SK-N-SH (cell line): ENCODE measurements at regions not wholly inside any gene's neighbourhood (a gene's known extent, or its start where the extent isn't known, plus 50 kb on each side); places are given as distances from the start of the nearest gene placed in this dataset.

Experiments
- CTCF ChIA-PET: fragments of 300-600, 350-600 bp; formaldehyde crosslinking; extraction: SDS; loops from one replicate; lab custom pipeline; 2021; lab: Yijun Ruan, JAX
- POLR2A ChIA-PET: fragments of 350-600 bp; sonication (Branson Sonifier 250); formaldehyde crosslinking; extraction: SDS; loops from one replicate; lab custom pipeline; 2020; ENCODE audit warnings: antibody characterized with exemption, inconsistent platforms; lab: Yijun Ruan, JAX
- DNase-seq: peaks from one replicate; pipeline ENCODE4 v3.0.0; 2012
- H2AFZ ChIP-seq: fragments of 200-600 bp; sonication (generic); 2 replicates; pipeline ENCODE4 v1.8.1; 2016; ENCODE audit warnings: antibody characterized with exemption, mild to moderate bottlenecking, low read depth
- H3F3A ChIP-seq: fragments of 200-600 bp; sonication (generic); replicated peaks from 2 replicates; pipeline ENCODE3; 2016; ENCODE audit warnings: antibody characterized with exemption, mild to moderate bottlenecking; ENCODE audit not compliant: insufficient read depth
- H3K27ac ChIP-seq, 2 experiments: fragments of 200-500 bp in 1 of 2; fragments of 200-600 bp in 1 of 2; sonication (Bioruptor generic) in 1 of 2; sonication (generic), shearing (Covaris generic) in 1 of 2; 2 replicates each; pipeline versions ENCODE4 v1.5.1 to v1.6.1; 2014 to 2016; ENCODE audit warnings: low read depth in 2 of 2, inconsistent platforms in 1 of 2, low read length in 1 of 2, mild to moderate bottlenecking in 1 of 2, mixed read lengths in 1 of 2
- H3K27me3 ChIP-seq: fragments of 200-600 bp; sonication (generic), shearing (Covaris generic); 2 replicates; pipeline ENCODE4 v1.6.1; 2016; ENCODE audit warnings: mixed run types; ENCODE audit not compliant: insufficient read depth
- H3K36me3 ChIP-seq, 2 experiments: fragments of 200-500 bp in 1 of 2; fragments of 200-600 bp in 1 of 2; sonication (Bioruptor generic) in 1 of 2; sonication (generic) in 1 of 2; replicated peaks in 1 of 2; 2 replicates each; pipeline versions ENCODE3 to v1.5.1; 2014 to 2016; ENCODE audit warnings: low read length in 1 of 2, mild to moderate bottlenecking in 1 of 2; ENCODE audit not compliant: insufficient read depth in 2 of 2, control insufficient read depth in 1 of 2
- H3K4me1 ChIP-seq, 2 experiments: fragments of 200-500 bp in 1 of 2; fragments of 200-600 bp in 1 of 2; sonication (Bioruptor generic) in 1 of 2; sonication (generic), shearing (Covaris generic) in 1 of 2; 2 replicates each; pipeline versions ENCODE4 v1.5.1 to v1.6.1; 2014 to 2016; ENCODE audit warnings: low read depth in 1 of 2, low read length in 1 of 2, mixed run types in 1 of 2; ENCODE audit not compliant: insufficient read depth in 2 of 2, control insufficient read depth in 1 of 2
- H3K4me2 ChIP-seq: fragments of 200-600 bp; sonication (generic), shearing (Covaris generic); 2 replicates; pipeline ENCODE4 v1.6.1; 2017; ENCODE audit warnings: mixed run types
- H3K4me3 ChIP-seq, 2 experiments: fragments of 200-500 bp in 1 of 2; fragments of 200-600 bp in 1 of 2; sonication (Bioruptor generic) in 1 of 2; sonication (generic), shearing (Covaris generic) in 1 of 2; 2 replicates each; pipeline versions ENCODE4 v1.5.1 to v1.8.1; 2014 to 2016; ENCODE audit warnings: low read depth in 2 of 2, inconsistent platforms in 1 of 2, low read length in 1 of 2, mild to moderate bottlenecking in 1 of 2, mixed read lengths in 1 of 2, moderate library complexity in 1 of 2
- H3K79me2 ChIP-seq: fragments of 200-600 bp; sonication (generic); 2 replicates; pipeline ENCODE4 v1.8.1; 2017; ENCODE audit warnings: mild to moderate bottlenecking; ENCODE audit not compliant: insufficient read depth
- H3K9ac ChIP-seq: fragments of 200-600 bp; sonication (generic); 2 replicates; pipeline ENCODE4 v1.6.1; 2017; ENCODE audit warnings: mixed run types
- H3K9me2 ChIP-seq: fragments of 200-600 bp; sonication (generic); 2 replicates; pipeline ENCODE4 v1.6.1; 2017; ENCODE audit warnings: mixed run types
- H3K9me3 ChIP-seq: fragments of 200-600 bp; sonication (generic); 2 replicates; pipeline ENCODE4 v1.6.1; 2017; ENCODE audit warnings: mixed run types, mild to moderate bottlenecking, moderate library complexity
- H4K20me1 ChIP-seq: fragments of 200-600 bp; sonication (generic); 2 replicates; pipeline ENCODE4 v1.6.1; 2017; ENCODE audit warnings: mild to moderate bottlenecking, mixed run types; ENCODE audit not compliant: insufficient read depth
- ELF1 ChIP-seq: IDR thresholded peaks from 2 replicates; pipeline ENCODE4 v1.4.0; 2012
- EP300 ChIP-seq, 2 experiments: IDR thresholded peaks; 2 replicates each; pipeline versions ENCODE4 v1.4.0 to v1.6.1; 2012; ENCODE audit warnings: borderline replicate concordance in 1 of 2, low read depth in 1 of 2, low read length in 1 of 2
- EZH2phosphoT487 ChIP-seq: fragments of 200-600 bp; sonication (generic); IDR thresholded peaks from 2 replicates; pipeline ENCODE4 v1.6.1; 2017; ENCODE audit warnings: low read depth, mixed run types, mild to moderate bottlenecking, antibody characterized with exemption, moderate library complexity, borderline replicate concordance
- FOXJ3 ChIP-seq: sonication (generic); formaldehyde crosslinking; IDR thresholded peaks from 2 replicates; pipeline ENCODE4 v1.5.1; 2020; ENCODE audit warnings: mild to moderate bottlenecking, missing genetic modification reagents
- GATA2 ChIP-seq: sonication (generic); formaldehyde crosslinking; IDR thresholded peaks from 2 replicates; pipeline ENCODE4 v1.5.0; 2020; ENCODE audit warnings: mild to moderate bottlenecking, missing genetic modification reagents
- IRF3 ChIP-seq: fragments of 150-350 bp; IDR thresholded peaks from 2 replicates; pipeline ENCODE4 v1.6.1; 2016; ENCODE audit warnings: mild to moderate bottlenecking, low read depth, low read length
- MAX ChIP-seq: IDR thresholded peaks from 2 replicates; pipeline ENCODE4 v1.4.0; 2012; ENCODE audit warnings: low read depth
- NFIC ChIP-seq: IDR thresholded peaks from 2 replicates; pipeline ENCODE4 v1.4.0; 2012; ENCODE audit warnings: borderline replicate concordance
- NRF1 ChIP-seq: IDR thresholded peaks from 2 replicates; pipeline ENCODE4 v1.6.1; 2012; ENCODE audit warnings: low read depth, mild to moderate bottlenecking, low read length
- RAD21 ChIP-seq: IDR thresholded peaks from 2 replicates; pipeline ENCODE4 v1.6.1; 2012; ENCODE audit warnings: mild to moderate bottlenecking, low read length
- REST ChIP-seq: IDR thresholded peaks from 2 replicates; pipeline ENCODE4 v1.6.1; 2012; ENCODE audit warnings: mild to moderate bottlenecking, low read depth, low read length, moderate library complexity
- RFX5 ChIP-seq: IDR thresholded peaks from 2 replicates; pipeline ENCODE4 v1.6.1; 2012; ENCODE audit warnings: mild to moderate bottlenecking, improper control_type of control experiment, low read length
- TAF1 ChIP-seq: IDR thresholded peaks from 2 replicates; pipeline ENCODE4 v1.6.1; 2012; ENCODE audit warnings: low read depth, mild to moderate bottlenecking, low read length, moderate library complexity, borderline replicate concordance
- ZBTB33 ChIP-seq: IDR thresholded peaks from 2 replicates; pipeline ENCODE4 v1.4.0; 2012; ENCODE audit warnings: low read depth, borderline replicate concordance
- WGBS: methylation state at CpG from one replicate; pipeline ENCODE4 v1.1.6; 2017; ENCODE audit warnings: low lambda C conversion rate; 5-methylcytosine and 5-hydroxymethylcytosine counted together

- no peak overlapping the region for H3K4me2 ChIP-seq
- no peak overlapping the region for H2AFZ ChIP-seq
- POLR2A ChIA-PET: no interaction called here
- H3K36me3 ChIP-seq: no peaks in the 10 kb centered on the region
- CTCF ChIA-PET: interaction anchor here (1.3 kb wide), 1 partner anchor 12 kb away, joined by 3 read pairs; no protein-coding TSS in a partner anchor
- TF ChIP-seq EZH2phosphoT487 (no peak), IRF3 (no peak), GATA2 (no peak), REST (no peak), TAF1 (no peak), FOXJ3 (CRISPR knock-in tag) (no peak), NFIC (no peak), ZBTB33 (no peak)
- peaks cover 0 to 3% of the 10 kb centered on the region in 2 experiments; a peak in 2 of 4 replicates for H3K4me1 ChIP-seq
- 89% methylated on average over 9 of the region's 9 CpGs for WGBS
- H3K27me3 ChIP-seq: no peaks in the 10 kb centered on the region
- no peak overlapping the region for H3K27ac ChIP-seq
- H3F3A ChIP-seq: no peaks in the 10 kb centered on the region
- H3K4me3 ChIP-seq: no peak overlapping the region
- H3K9me3 ChIP-seq: no peaks in the 10 kb centered on the region
- no peak for DNase-seq
- H3K79me2 ChIP-seq: no peaks in the 10 kb centered on the region
- no peaks in the 10 kb centered on the region for H4K20me1 ChIP-seq
- no peak overlapping the region for H3K9ac ChIP-seq
- no peaks in the 10 kb centered on the region for H3K9me2 ChIP-seq
Measured at GRCh38 chr17:71378036-71378435, 742.8 kb upstream of the SOX9 start.

DNA sequence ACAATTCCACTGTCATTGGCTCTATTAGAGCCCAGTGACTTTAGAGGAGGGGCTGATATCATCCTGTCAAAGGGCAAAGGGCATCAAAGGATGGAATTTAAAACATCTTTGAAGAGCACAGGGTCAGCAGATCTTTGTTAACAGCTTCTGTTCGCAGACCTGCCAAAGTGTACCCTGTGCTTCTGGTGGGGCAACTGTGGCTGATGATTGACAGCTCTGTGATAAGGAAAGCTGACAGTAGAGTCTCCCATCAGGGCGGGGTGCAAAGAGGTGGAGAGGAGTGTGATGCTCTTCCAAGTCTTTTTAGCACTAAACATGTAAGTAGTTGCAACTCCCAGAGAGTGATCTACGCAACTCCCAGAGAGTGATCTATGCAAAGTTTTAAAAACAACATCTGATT lies 742.1 kb upstream of the SOX9 start:
- Histone ChIP-seq H3K36me3 (no peaks in the 10 kb centered on the region), H3K4me1 (peaks cover 0 to 3% of the 10 kb centered on the region in 2 experiments; a peak in 2 of 4 replicates), H3K9ac (no peak overlapping the region), H3K4me3 (no peak overlapping the region), H3K9me2 (no peaks in the 10 kb centered on the region), H4K20me1 (no peaks in the 10 kb centered on the region), H3K9me3 (no peaks in the 10 kb centered on the region), H3K27me3 (no peaks in the 10 kb centered on the region), H3K79me2 (no peaks in the 10 kb centered on the region), H3F3A (no peaks in the 10 kb centered on the region), H3K27ac (no peak overlapping the region), H3K4me2 (no peak overlapping the region), H2AFZ (no peak overlapping the region)
- POLR2A ChIA-PET: no interaction called here
- no peak for DNase-seq
- WGBS: 84% methylated on average over 3 of the region's 3 CpGs
- CTCF ChIA-PET: interaction anchor here (1.3 kb wide), 1 partner anchor 11 kb away, joined by 3 read pairs; no protein-coding TSS in a partner anchor
- TF ChIP-seq REST (no peak), RAD21 (no peak), NRF1 (no peak), ELF1 (no peak), MAX (no peak), RFX5 (no peak), IRF3 (no peak), EP300 (IDR thresholded peaks at IDR 0.05; ENCODE audit: borderline replicate concordance in 1 of 2, low read depth in 1 of 2, low read length in 1 of 2) (no peak)
